ENCODE measurements at regions not wholly inside any gene's neighbourhood (a gene's known extent, or its start where the extent isn't known, plus 50 kb on each side); places are given as distances from the start of the nearest gene placed in this dataset.

- Histone ChIP-seq H3K36me3 (no peaks in the 10 kb centered on the region), H3K27ac (no peak overlapping the region), H3K9me3 (replicated peaks in 1 of 11) (peaks cover 21 to 28% (median 24%) of the 10 kb centered on the region in 11 experiments), H3K27me3 (no peaks in the 10 kb centered on the region), H3K9ac (no peak overlapping the region), H4K20me1 (no peaks in the 10 kb centered on the region), H3K4me2 (no peak overlapping the region), H3K4me3 (no peak overlapping the region), H3K4me1 (no peaks in the 10 kb centered on the region)
- TF ChIP-seq Cebpa-rat (IDR thresholded peaks at IDR 0.05), result no peak
Measured at GRCh38 chr3:16671690-16672089, 66.5 kb upstream of the DAZL start.

GRCh38 chr3:16673530-16673929 lies 68.3 kb upstream of the DAZL start:
- no peak overlapping the region for H3K4me2 ChIP-seq
- H3K27ac ChIP-seq, result no peak overlapping the region
- no peaks in the 10 kb centered on the region for H3K27me3 ChIP-seq
- no peak for TF ChIP-seq Cebpa-rat (IDR thresholded peaks at IDR 0.05)
- H3K4me3 ChIP-seq, result no peak overlapping the region
- no peaks in the 10 kb centered on the region for H4K20me1 ChIP-seq
- no peaks in the 10 kb centered on the region for H3K36me3 ChIP-seq
- H3K4me1 ChIP-seq, result no peaks in the 10 kb centered on the region
- H3K9ac ChIP-seq, result no peak overlapping the region
- peaks cover 29 to 43% (median 34%) of the 10 kb centered on the region in 11 experiments for H3K9me3 ChIP-seq (replicated peaks in 1 of 11)

GRCh38 chr3:16675805-16676204 lies 70.6 kb upstream of the DAZL start:
- H3K4me1 ChIP-seq, result no peaks in the 10 kb centered on the region
- H3K9me3 ChIP-seq (replicated peaks in 1 of 11), result peaks cover 29 to 43% (median 34%) of the 10 kb centered on the region in 11 experiments
- H3K36me3 ChIP-seq, result no peaks in the 10 kb centered on the region
- no peak for TF ChIP-seq Cebpa-rat (IDR thresholded peaks at IDR 0.05)
- no peak overlapping the region for H3K4me2 ChIP-seq
- no peak overlapping the region for H3K4me3 ChIP-seq
- no peak overlapping the region for H3K9ac ChIP-seq
- no peak overlapping the region for H3K27ac ChIP-seq
- H3K27me3 ChIP-seq, result no peaks in the 10 kb centered on the region
- no peaks in the 10 kb centered on the region for H4K20me1 ChIP-seq

- Histone ChIP-seq H3K4me2 (no peak overlapping the region), H3K27ac (no peak overlapping the region), H3K9ac (no peak overlapping the region), H3K9me3 (replicated peaks in 1 of 11) (no peaks in the 10 kb centered on the region), H3K4me3 (no peak overlapping the region), H3K36me3 (no peaks in the 10 kb centered on the region), H3K27me3 (no peaks in the 10 kb centered on the region), H3K4me1 (no peaks in the 10 kb centered on the region), H4K20me1 (no peaks in the 10 kb centered on the region)
- TF ChIP-seq Cebpa-rat (IDR thresholded peaks at IDR 0.05), result no peak
Measured at GRCh38 chr3:16686679-16687078, 81.5 kb upstream of the DAZL start.

GRCh38 chr3:16687221-16687620 lies 82.0 kb upstream of the DAZL start:
- Histone ChIP-seq H3K4me1 (no peaks in the 10 kb centered on the region), H3K4me3 (no peak overlapping the region), H4K20me1 (no peaks in the 10 kb centered on the region), H3K9ac (no peak overlapping the region), H3K4me2 (no peak overlapping the region), H3K27ac (no peak overlapping the region), H3K36me3 (no peaks in the 10 kb centered on the region), H3K27me3 (no peaks in the 10 kb centered on the region), H3K9me3 (replicated peaks in 1 of 11) (no peaks in the 10 kb centered on the region)
- TF ChIP-seq Cebpa-rat (IDR thresholded peaks at IDR 0.05), result no peak

GRCh38 chr3:16692486-16693344 lies 87.5 kb upstream of the DAZL start:
- H3K36me3 ChIP-seq, result no peaks in the 10 kb centered on the region
- H4K20me1 ChIP-seq, result no peaks in the 10 kb centered on the region
- no peak for TF ChIP-seq Cebpa-rat (IDR thresholded peaks at IDR 0.05)
- H3K9me3 ChIP-seq (replicated peaks in 1 of 11), result no peaks in the 10 kb centered on the region; a peak in 2 of 22 replicates
- H3K27me3 ChIP-seq, result no peaks in the 10 kb centered on the region
- H3K27ac ChIP-seq, result no peak overlapping the region
- no peak overlapping the region for H3K4me2 ChIP-seq
- no peak overlapping the region for H3K9ac ChIP-seq
- H3K4me1 ChIP-seq, result peaks cover 6 to 25% (median 19%) of the 10 kb centered on the region in 10 experiments; a peak in 19 of 20 replicates
- no peak overlapping the region for H3K4me3 ChIP-seq

- no peak for TF ChIP-seq Cebpa-rat (IDR thresholded peaks at IDR 0.05)
- Histone ChIP-seq H3K9ac (no peak overlapping the region), H3K4me2 (no peak overlapping the region), H3K4me3 (no peak overlapping the region), H4K20me1 (no peaks in the 10 kb centered on the region), H3K4me1 (peaks cover 6 to 36% (median 24%) of the 10 kb centered on the region in 10 experiments; a peak in 19 of 20 replicates), H3K9me3 (replicated peaks in 1 of 11) (no peaks in the 10 kb centered on the region; a peak in 2 of 22 replicates), H3K27me3 (no peaks in the 10 kb centered on the region), H3K27ac (no peak overlapping the region), H3K36me3 (no peaks in the 10 kb centered on the region)
Measured at GRCh38 chr3:16693820-16694219, 88.6 kb upstream of the DAZL start.

GRCh38 chr3:16695710-16696109 lies 90.5 kb upstream of the DAZL start:
- H3K27ac ChIP-seq, result no peak overlapping the region
- no peak overlapping the region for H3K9ac ChIP-seq
- H3K36me3 ChIP-seq, result no peaks in the 10 kb centered on the region
- peaks cover 6 to 45% (median 24%) of the 10 kb centered on the region in 10 experiments; a peak in 19 of 20 replicates for H3K4me1 ChIP-seq
- peak overlapping the region in 9 of 11 experiments; percentile 9 to 71 (median 50); a peak in 14 of 22 replicates for H3K4me2 ChIP-seq
- H3K9me3 ChIP-seq (replicated peaks in 1 of 11), result no peaks in the 10 kb centered on the region; a peak in 2 of 22 replicates
- no peaks in the 10 kb centered on the region for H3K27me3 ChIP-seq
- H3K4me3 ChIP-seq, result no peak overlapping the region
- no peak for TF ChIP-seq Cebpa-rat (IDR thresholded peaks at IDR 0.05)
- H4K20me1 ChIP-seq, result no peaks in the 10 kb centered on the region

GRCh38 chr3:16697443-16698147 lies 92.4 kb upstream of the DAZL start:
- Histone ChIP-seq H3K4me3 (no peak overlapping the region), H3K9me3 (replicated peaks in 1 of 11) (no peaks in the 10 kb centered on the region; a peak in 2 of 22 replicates), H3K4me2 (peak overlapping the region in 9 of 11 experiments; percentile 9 to 71 (median 53); a peak in 14 of 22 replicates), H3K4me1 (peaks cover 6 to 51% (median 24%) of the 10 kb centered on the region in 10 experiments; a peak in 19 of 20 replicates), H3K27ac (peak overlapping the region in 4 of 11 experiments; percentile 2 to 57 (median 13); a peak in 3 of 22 replicates), H4K20me1 (no peaks in the 10 kb centered on the region), H3K27me3 (no peaks in the 10 kb centered on the region), H3K9ac (no peak overlapping the region), H3K36me3 (no peaks in the 10 kb centered on the region)
- no peak for TF ChIP-seq Cebpa-rat (IDR thresholded peaks at IDR 0.05)
